ENCODE measurements at regions not wholly inside any gene's neighbourhood (a gene's known extent, or its start where the extent isn't known, plus 50 kb on each side); places are given as distances from the start of the nearest gene placed in this dataset.

DNA sequence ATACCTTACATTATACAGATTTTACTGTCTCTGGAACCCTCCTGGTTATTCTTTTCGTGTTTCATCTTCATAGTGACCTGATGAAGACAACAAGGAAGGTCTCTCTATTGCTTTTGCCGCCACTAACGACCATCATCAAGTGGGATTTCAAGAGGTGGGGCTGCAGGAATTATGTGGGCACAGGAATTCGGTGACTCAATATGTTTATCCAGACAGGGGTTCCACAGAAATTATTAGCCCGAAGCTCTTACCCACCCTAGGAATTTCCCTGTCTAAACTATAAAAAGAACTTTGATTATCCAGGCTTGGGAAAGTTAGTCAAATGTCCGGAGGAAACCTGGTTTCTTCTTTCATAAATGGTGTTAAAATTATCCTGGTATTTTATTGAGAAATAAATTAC lies 566.8 kb upstream of the TENM4 start:
- TF ChIP-seq, protein P1, sequence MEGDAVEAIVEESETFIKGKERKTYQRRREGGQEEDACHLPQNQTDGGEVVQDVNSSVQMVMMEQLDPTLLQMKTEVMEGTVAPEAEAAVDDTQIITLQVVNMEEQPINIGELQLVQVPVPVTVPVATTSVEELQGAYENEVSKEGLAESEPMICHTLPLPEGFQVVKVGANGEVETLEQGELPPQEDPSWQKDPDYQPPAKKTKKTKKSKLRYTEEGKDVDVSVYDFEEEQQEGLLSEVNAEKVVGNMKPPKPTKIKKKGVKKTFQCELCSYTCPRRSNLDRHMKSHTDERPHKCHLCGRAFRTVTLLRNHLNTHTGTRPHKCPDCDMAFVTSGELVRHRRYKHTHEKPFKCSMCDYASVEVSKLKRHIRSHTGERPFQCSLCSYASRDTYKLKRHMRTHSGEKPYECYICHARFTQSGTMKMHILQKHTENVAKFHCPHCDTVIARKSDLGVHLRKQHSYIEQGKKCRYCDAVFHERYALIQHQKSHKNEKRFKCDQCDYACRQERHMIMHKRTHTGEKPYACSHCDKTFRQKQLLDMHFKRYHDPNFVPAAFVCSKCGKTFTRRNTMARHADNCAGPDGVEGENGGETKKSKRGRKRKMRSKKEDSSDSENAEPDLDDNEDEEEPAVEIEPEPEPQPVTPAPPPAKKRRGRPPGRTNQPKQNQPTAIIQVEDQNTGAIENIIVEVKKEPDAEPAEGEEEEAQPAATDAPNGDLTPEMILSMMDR (IDR thresholded peaks at IDR 0.05): no peak
- no peak for TF ChIP-seq POLR2A (IDR thresholded peaks at IDR 0.05)

Measured in heart left ventricle (tissue), 13 donors.